H9 (cell line): ENCODE measurements at regions not wholly inside any gene's neighbourhood (a gene's known extent, or its start where the extent isn't known, plus 50 kb on each side); places are given as distances from the start of the nearest gene placed in this dataset.

Experiments used
- DNase-seq: peaks from one replicate; pipeline ENCODE4 v3.0.0-alpha.2; 2017
- H2AFZ ChIP-seq: one replicate; pipeline ENCODE4 v1.6.1; 2013; ENCODE audit warnings: mild to moderate bottlenecking, low read length, control low read depth, moderate library complexity
- H2AK5ac ChIP-seq: 2 replicates; pipeline ENCODE4 v1.6.1; 2013; ENCODE audit warnings: low read length, control low read depth, mixed read lengths; ENCODE audit not compliant: insufficient read length
- H2BK120ac ChIP-seq: one replicate; pipeline ENCODE4 v1.6.1; 2013; ENCODE audit warnings: low read depth, mild to moderate bottlenecking, low read length, control low read depth, inconsistent platforms; ENCODE audit not compliant: poor library complexity, severe bottlenecking
- H2BK12ac ChIP-seq: 2 replicates; pipeline ENCODE4 v1.6.1; 2013; ENCODE audit warnings: low read length, control low read depth, mixed read lengths, low read depth; ENCODE audit not compliant: insufficient read length
- H2BK15ac ChIP-seq: 2 replicates; pipeline ENCODE4 v1.6.1; 2013; ENCODE audit warnings: low read depth, low read length, control low read depth
- H2BK20ac ChIP-seq: one replicate; pipeline ENCODE4 v1.6.1; 2013; ENCODE audit warnings: low read depth, mild to moderate bottlenecking, low read length, control low read depth, inconsistent platforms; ENCODE audit not compliant: poor library complexity, severe bottlenecking
- H2BK5ac ChIP-seq: 2 replicates; pipeline ENCODE4 v1.6.1; 2013; ENCODE audit warnings: low read length, control low read depth, mixed read lengths; ENCODE audit not compliant: insufficient read length
- H3K14ac ChIP-seq: 2 replicates; pipeline ENCODE4 v1.6.1; 2013; ENCODE audit warnings: low read length, control low read depth; ENCODE audit not compliant: insufficient read depth
- H3K18ac ChIP-seq: 2 replicates; pipeline ENCODE4 v1.6.1; 2013; ENCODE audit warnings: low read depth, mild to moderate bottlenecking, mixed read lengths, low read length, control low read depth; ENCODE audit not compliant: insufficient read length
- H3K23ac ChIP-seq: 2 replicates; pipeline ENCODE4 v1.6.1; 2013; ENCODE audit warnings: low read length, control low read depth, mixed read lengths, low read depth; ENCODE audit not compliant: insufficient read length
- H3K23me2 ChIP-seq: 2 replicates; pipeline ENCODE4 v1.6.1; 2013; ENCODE audit warnings: low read depth, mild to moderate bottlenecking, mixed read lengths, low read length, control low read depth; ENCODE audit not compliant: insufficient read length, poor library complexity, severe bottlenecking
- H3K27ac ChIP-seq: 2 replicates; pipeline ENCODE4 v1.5.1; 2013; ENCODE audit warnings: low read length, control low read depth, mixed read lengths, low read depth; ENCODE audit not compliant: insufficient read length
- H3K27me3 ChIP-seq: 2 replicates; pipeline ENCODE4 v1.6.1; 2013; ENCODE audit warnings: low read length, control low read depth, inconsistent platforms; ENCODE audit not compliant: insufficient read depth
- H3K4ac ChIP-seq: 2 replicates; pipeline ENCODE4 v1.6.1; 2013; ENCODE audit warnings: low read depth, mild to moderate bottlenecking, control low read depth, inconsistent platforms, low read length, moderate library complexity
- H3K4me1 ChIP-seq: 2 replicates; pipeline ENCODE4 v1.6.1; 2013; ENCODE audit warnings: low read length, control low read depth, inconsistent platforms; ENCODE audit not compliant: insufficient read depth
- H3K4me2 ChIP-seq: 2 replicates; pipeline ENCODE4 v1.6.1; 2013; ENCODE audit warnings: low read length, control low read depth, mixed read lengths; ENCODE audit not compliant: insufficient read length, insufficient read depth
- H3K56ac ChIP-seq: 2 replicates; pipeline ENCODE4 v1.6.1; 2013; ENCODE audit warnings: low read depth, mild to moderate bottlenecking, mixed read lengths, low read length, control low read depth; ENCODE audit not compliant: insufficient read length
- H3K79me1 ChIP-seq: 2 replicates; pipeline ENCODE4 v1.6.1; 2013; ENCODE audit warnings: low read depth, mild to moderate bottlenecking, moderate library complexity, low read length, control low read depth, inconsistent platforms; ENCODE audit not compliant: insufficient read depth, poor library complexity, severe bottlenecking
- H3K79me2 ChIP-seq: 2 replicates; pipeline ENCODE4 v1.6.1; 2013; ENCODE audit warnings: low read length, control low read depth, inconsistent platforms; ENCODE audit not compliant: insufficient read depth
- H3K9ac ChIP-seq: 2 replicates; pipeline ENCODE4 v1.6.1; 2013; ENCODE audit warnings: low read length, control low read depth, mixed read lengths; ENCODE audit not compliant: insufficient read length; ENCODE audit errors: extremely low read depth
- H3K9me3 ChIP-seq: one replicate; pipeline ENCODE4 v1.6.1; 2013; ENCODE audit warnings: low read depth, low read length, inconsistent platforms; ENCODE audit not compliant: control insufficient read depth
- H3T11ph ChIP-seq: one replicate; pipeline ENCODE4 v1.6.1; 2013; ENCODE audit warnings: mild to moderate bottlenecking, low read length, control low read depth, inconsistent platforms
- H4K20me1 ChIP-seq: one replicate; pipeline ENCODE4 v1.6.1; 2013; ENCODE audit not compliant: control insufficient read depth, insufficient read length, insufficient read depth
- H4K5ac ChIP-seq: 2 replicates; pipeline ENCODE4 v1.6.1; 2013; ENCODE audit warnings: low read depth, mild to moderate bottlenecking, mixed read lengths, low read length, control low read depth; ENCODE audit not compliant: insufficient read length
- H4K8ac ChIP-seq: replicated peaks from 2 replicates; pipeline ENCODE4 v1.6.1; 2013; ENCODE audit warnings: low read length, control low read depth, mixed read lengths, low read depth; ENCODE audit not compliant: insufficient read length
- H4K91ac ChIP-seq: 2 replicates; pipeline ENCODE4 v1.6.1; 2013; ENCODE audit warnings: low read depth, mild to moderate bottlenecking, moderate library complexity, mixed read lengths, low read length, control low read depth; ENCODE audit not compliant: insufficient read length
- H3K27ac Mint-ChIP-seq, 3 experiments: 2 replicates in 2 of 3; 3 replicates in 1 of 3; pipeline ENCODE4 v1.8.0; 2020 to 2021; ENCODE audit warnings: mixed read lengths in 3 of 3, mild to moderate bottlenecking in 1 of 3, moderate library complexity in 1 of 3
- H3K27me3 Mint-ChIP-seq: 2 replicates; pipeline ENCODE4 v1.8.0; 2021; ENCODE audit warnings: low read depth, mild to moderate bottlenecking, moderate library complexity, mixed read lengths
- H3K36me3 Mint-ChIP-seq, 3 experiments: 2 replicates in 2 of 3; 3 replicates in 1 of 3; pipeline ENCODE4 v1.8.0; 2020 to 2021; ENCODE audit warnings: low read depth in 3 of 3, mixed read lengths in 3 of 3; ENCODE audit not compliant: insufficient read depth in 1 of 3
- H3K4me1 Mint-ChIP-seq, 2 experiments: 2 replicates each; pipeline ENCODE4 v1.8.0; 2020; ENCODE audit warnings: mixed read lengths in 2 of 2
- H3K4me3 Mint-ChIP-seq, 2 experiments: 2 replicates in 1 of 2; 3 replicates in 1 of 2; pipeline ENCODE4 v1.8.0; 2020 to 2021; ENCODE audit warnings: mild to moderate bottlenecking in 2 of 2, mixed read lengths in 2 of 2, moderate library complexity in 1 of 2
- H3K9me3 Mint-ChIP-seq, 2 experiments: 2 replicates in 1 of 2; 3 replicates in 1 of 2; pipeline ENCODE4 v1.8.0; 2020; ENCODE audit warnings: mild to moderate bottlenecking in 2 of 2, mixed read lengths in 2 of 2, moderate library complexity in 1 of 2
- WGBS: extraction: QIAGEN DNeasy Blood & Tissue Kit; methylation state at CpG from one replicate; pipeline ENCODE4 v1.1.7; 2013; ENCODE audit warnings: missing lambda C conversion rate, low lambda C conversion rate, mixed read lengths; ENCODE audit not compliant: insufficient read length; ENCODE audit errors: extremely low coverage; 5-methylcytosine and 5-hydroxymethylcytosine counted together
- TF ChIP-seq, protein P1 (sequence below): fragments of 200-600 bp; sonication (generic); conservative IDR thresholded peaks from 3 replicates; pipeline ENCODE4 v1.8.0; 2021; ENCODE audit warnings: antibody characterized with exemption, mild to moderate bottlenecking

GRCh38 chr20:48377940-48378339, 449.9 kb downstream of the PREX1 start:
- no peaks in the 10 kb centered on the region for H4K20me1 ChIP-seq
- no peak overlapping the region for H3K9ac ChIP-seq
- no peak overlapping the region for H2BK120ac ChIP-seq
- peaks cover 7% of the 10 kb centered on the region for H3K27me3 Mint-ChIP-seq
- no peak overlapping the region for H3K18ac ChIP-seq
- no peak overlapping the region for H2BK12ac ChIP-seq
- no peak overlapping the region for H2AK5ac ChIP-seq
- no peak overlapping the region for H2BK15ac ChIP-seq
- H3K56ac ChIP-seq = no peak overlapping the region
- H3K27me3 ChIP-seq = no peaks in the 10 kb centered on the region
- DNase-seq = no peak
- no peaks in the 10 kb centered on the region for H3K79me1 ChIP-seq
- H3K4me1 ChIP-seq = no peaks in the 10 kb centered on the region; the same call in 1 of the 2 replicates
- H3K27ac ChIP-seq = no peak overlapping the region
- H3T11ph ChIP-seq = no peak overlapping the region
- no peak overlapping the region for H3K14ac ChIP-seq
- H2BK5ac ChIP-seq = no peak overlapping the region
- no peak overlapping the region for H3K4me3 Mint-ChIP-seq
- H3K23me2 ChIP-seq = no peaks in the 10 kb centered on the region
- H3K9me3 Mint-ChIP-seq = no peaks in the 10 kb centered on the region
- H3K27ac Mint-ChIP-seq = no peak overlapping the region
- H2AFZ ChIP-seq = no peak overlapping the region
- H3K4me2 ChIP-seq = no peak overlapping the region
- TF ChIP-seq, protein P1, sequence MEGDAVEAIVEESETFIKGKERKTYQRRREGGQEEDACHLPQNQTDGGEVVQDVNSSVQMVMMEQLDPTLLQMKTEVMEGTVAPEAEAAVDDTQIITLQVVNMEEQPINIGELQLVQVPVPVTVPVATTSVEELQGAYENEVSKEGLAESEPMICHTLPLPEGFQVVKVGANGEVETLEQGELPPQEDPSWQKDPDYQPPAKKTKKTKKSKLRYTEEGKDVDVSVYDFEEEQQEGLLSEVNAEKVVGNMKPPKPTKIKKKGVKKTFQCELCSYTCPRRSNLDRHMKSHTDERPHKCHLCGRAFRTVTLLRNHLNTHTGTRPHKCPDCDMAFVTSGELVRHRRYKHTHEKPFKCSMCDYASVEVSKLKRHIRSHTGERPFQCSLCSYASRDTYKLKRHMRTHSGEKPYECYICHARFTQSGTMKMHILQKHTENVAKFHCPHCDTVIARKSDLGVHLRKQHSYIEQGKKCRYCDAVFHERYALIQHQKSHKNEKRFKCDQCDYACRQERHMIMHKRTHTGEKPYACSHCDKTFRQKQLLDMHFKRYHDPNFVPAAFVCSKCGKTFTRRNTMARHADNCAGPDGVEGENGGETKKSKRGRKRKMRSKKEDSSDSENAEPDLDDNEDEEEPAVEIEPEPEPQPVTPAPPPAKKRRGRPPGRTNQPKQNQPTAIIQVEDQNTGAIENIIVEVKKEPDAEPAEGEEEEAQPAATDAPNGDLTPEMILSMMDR = no peak
- no peaks in the 10 kb centered on the region for H3K9me3 ChIP-seq
- H3K23ac ChIP-seq = no peak overlapping the region
- H3K4ac ChIP-seq = no peak overlapping the region
- no peak overlapping the region for H4K8ac ChIP-seq
- H3K36me3 Mint-ChIP-seq = no peaks in the 10 kb centered on the region
- H4K91ac ChIP-seq = no peak overlapping the region
- no peaks in the 10 kb centered on the region for H3K79me2 ChIP-seq
- WGBS = no CpG with 5 or more reads among the region's 2 CpGs
- peaks cover 56 to 64% of the 10 kb centered on the region in 2 experiments for H3K4me1 Mint-ChIP-seq
- H2BK20ac ChIP-seq = no peak overlapping the region
- H4K5ac ChIP-seq = no peak overlapping the region
